ENCODE measurements at regions not wholly inside any gene's neighbourhood (a gene's known extent, or its start where the extent isn't known, plus 50 kb on each side); places are given as distances from the start of the nearest gene placed in this dataset.

DNA sequence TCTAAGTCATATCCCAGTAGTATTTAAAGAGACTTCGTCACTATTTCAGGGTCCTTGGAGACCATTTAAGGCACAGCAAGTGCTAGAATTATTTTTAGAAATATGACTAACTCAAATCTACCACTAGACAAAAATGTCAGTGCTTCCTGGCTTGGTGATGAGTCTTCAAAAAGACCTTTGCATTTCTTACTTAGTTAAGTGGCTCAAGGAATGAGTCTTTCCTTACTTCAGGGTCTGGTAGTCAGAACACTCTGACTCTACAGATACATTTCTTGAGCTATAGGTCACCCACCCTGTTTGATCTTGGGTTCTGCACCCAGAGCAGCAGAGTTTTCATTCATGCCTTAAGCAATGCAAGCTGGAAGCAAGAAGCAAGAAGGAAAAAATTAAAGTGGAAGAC lies 191.0 kb upstream of the HTR2A start:
- Histone ChIP-seq H3K9ac (ENCODE audit: insufficient read length, low read depth) (no peak overlapping the region), H3K36me3 (ENCODE audit: insufficient read depth, insufficient read length, low read length) (no peaks in the 10 kb centered on the region), H3K4me1 (ENCODE audit: insufficient read depth, insufficient read length) (no peaks in the 10 kb centered on the region), H3K9me3 (ENCODE audit: insufficient read depth, low read length) (no peaks in the 10 kb centered on the region; the same call in 1 of the 2 replicates), H3K4me3 (ENCODE audit: insufficient read length, low read depth) (no peak overlapping the region), H3K27me3 (ENCODE audit: insufficient read depth, insufficient read length) (no peaks in the 10 kb centered on the region)
- no peak for DNase-seq (ENCODE audit: low read depth, low spot score)
- TF ChIP-seq SUZ12 (IDR thresholded peaks at IDR 0.05; ENCODE audit: extremely low read depth, insufficient read depth, insufficient read length) (no peak), YY1 (IDR thresholded peaks at IDR 0.05; ENCODE audit: insufficient read depth, insufficient read length) (no peak), ZNF274 (IDR thresholded peaks at IDR 0.05; ENCODE audit: low read depth, low read length) (no peak)

DNA sequence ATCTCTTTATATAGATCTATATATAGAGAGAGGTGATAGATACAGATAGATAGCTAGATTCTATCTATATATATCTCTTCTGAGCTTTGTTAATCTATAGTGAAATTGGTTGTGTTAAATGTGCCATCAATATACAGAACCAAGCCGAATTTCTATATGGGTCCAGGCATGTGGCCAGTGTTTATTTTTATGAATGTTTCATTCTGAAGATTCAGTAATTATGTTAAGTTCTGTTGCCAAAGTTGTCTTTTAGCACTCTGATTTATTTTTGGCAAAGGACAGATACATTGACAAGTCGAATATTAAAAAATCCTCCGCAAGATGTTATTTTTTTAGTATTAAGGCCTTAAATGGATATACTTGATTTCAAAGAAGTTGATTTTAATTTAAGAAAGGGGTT lies 190.4 kb upstream of the HTR2A start:
- TF ChIP-seq YY1 (IDR thresholded peaks at IDR 0.05; ENCODE audit: insufficient read depth, insufficient read length): no peak
- no peak for TF ChIP-seq SUZ12 (IDR thresholded peaks at IDR 0.05; ENCODE audit: extremely low read depth, insufficient read depth, insufficient read length)
- no peak for TF ChIP-seq ZNF274 (IDR thresholded peaks at IDR 0.05; ENCODE audit: low read depth, low read length)

DNA sequence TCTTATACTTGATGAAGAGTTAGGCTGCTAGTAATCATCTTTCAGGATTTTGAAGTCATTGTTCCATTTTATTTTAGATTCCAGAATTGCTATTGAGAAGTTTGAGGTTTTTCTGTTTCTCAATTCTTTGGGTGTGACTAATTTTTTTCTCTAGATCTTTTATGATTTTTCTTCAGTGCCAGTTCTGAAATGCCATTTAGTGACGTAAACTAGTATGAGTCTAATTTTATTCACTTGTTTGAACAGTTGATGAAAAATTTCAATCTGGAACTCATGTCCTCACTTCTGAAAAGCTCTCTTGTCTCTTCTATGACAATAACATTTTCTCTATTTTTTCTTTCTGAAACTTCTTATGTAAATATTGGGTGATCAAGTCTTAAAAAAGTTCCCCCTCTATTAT lies 188.5 kb upstream of the HTR2A start:
- Histone ChIP-seq H3K9me3 (ENCODE audit: insufficient read depth, low read length) (no peaks in the 10 kb centered on the region; the same call in 1 of the 2 replicates), H3K36me3 (ENCODE audit: insufficient read depth, insufficient read length, low read length) (no peaks in the 10 kb centered on the region), H3K4me3 (ENCODE audit: insufficient read length, low read depth) (no peak overlapping the region), H3K9ac (ENCODE audit: insufficient read length, low read depth) (no peak overlapping the region), H3K4me1 (ENCODE audit: insufficient read depth, insufficient read length) (no peaks in the 10 kb centered on the region), H3K27me3 (ENCODE audit: insufficient read depth, insufficient read length) (no peaks in the 10 kb centered on the region)
- DNase-seq (ENCODE audit: low read depth, low spot score): no peak
- TF ChIP-seq ZNF274 (IDR thresholded peaks at IDR 0.05; ENCODE audit: low read depth, low read length): no peak
- no peak for TF ChIP-seq SUZ12 (IDR thresholded peaks at IDR 0.05; ENCODE audit: extremely low read depth, insufficient read depth, insufficient read length)
- no peak for TF ChIP-seq YY1 (IDR thresholded peaks at IDR 0.05; ENCODE audit: insufficient read depth, insufficient read length)

More for the DNA sequence above, 190.4 kb upstream of the HTR2A start:
- no peaks in the 10 kb centered on the region; the same call in 1 of the 2 replicates for H3K9me3 ChIP-seq (ENCODE audit: insufficient read depth, low read length)
- no peaks in the 10 kb centered on the region for H3K27me3 ChIP-seq (ENCODE audit: insufficient read depth, insufficient read length)
- no peaks in the 10 kb centered on the region for H3K4me1 ChIP-seq (ENCODE audit: insufficient read depth, insufficient read length)
- no peak for DNase-seq (ENCODE audit: low read depth, low spot score)
- no peak overlapping the region for H3K4me3 ChIP-seq (ENCODE audit: insufficient read length, low read depth)
- no peaks in the 10 kb centered on the region for H3K36me3 ChIP-seq (ENCODE audit: insufficient read depth, insufficient read length, low read length)
- no peak overlapping the region for H3K9ac ChIP-seq (ENCODE audit: insufficient read length, low read depth)

DNA sequence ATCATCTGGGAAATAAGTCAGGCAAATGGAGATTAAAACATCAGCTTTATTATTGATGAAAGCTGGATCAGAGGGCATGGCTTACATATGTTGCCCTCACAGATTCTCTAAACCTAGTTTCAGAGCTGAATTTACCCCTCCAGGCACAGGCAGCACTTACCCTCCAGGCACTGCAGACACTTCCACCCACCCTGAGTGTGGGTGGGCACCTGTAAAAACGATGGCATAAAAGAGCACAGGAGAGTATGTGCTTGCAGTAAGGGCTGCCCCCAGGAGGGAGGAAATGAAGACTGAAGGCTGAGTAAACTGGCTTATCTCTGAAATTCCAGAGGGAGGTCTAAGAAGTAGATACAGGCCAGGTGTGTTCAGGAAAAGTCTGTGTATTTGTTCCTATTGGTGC lies 185.0 kb upstream of the HTR2A start:
- no peaks in the 10 kb centered on the region for H3K36me3 ChIP-seq (ENCODE audit: insufficient read depth, insufficient read length, low read length)
- TF ChIP-seq YY1 (IDR thresholded peaks at IDR 0.05; ENCODE audit: insufficient read depth, insufficient read length) (no peak), SUZ12 (IDR thresholded peaks at IDR 0.05; ENCODE audit: extremely low read depth, insufficient read depth, insufficient read length) (no peak), ZNF274 (IDR thresholded peaks at IDR 0.05; ENCODE audit: low read depth, low read length) (no peak)
- H3K4me1 ChIP-seq (ENCODE audit: insufficient read depth, insufficient read length): no peaks in the 10 kb centered on the region
- no peaks in the 10 kb centered on the region for H3K27me3 ChIP-seq (ENCODE audit: insufficient read depth, insufficient read length)
- H3K9ac ChIP-seq (ENCODE audit: insufficient read length, low read depth): no peak overlapping the region
- DNase-seq (ENCODE audit: low read depth, low spot score): no peak
- no peak overlapping the region for H3K4me3 ChIP-seq (ENCODE audit: insufficient read length, low read depth)
- no peaks in the 10 kb centered on the region for H3K9me3 ChIP-seq (ENCODE audit: insufficient read depth, low read length)

DNA sequence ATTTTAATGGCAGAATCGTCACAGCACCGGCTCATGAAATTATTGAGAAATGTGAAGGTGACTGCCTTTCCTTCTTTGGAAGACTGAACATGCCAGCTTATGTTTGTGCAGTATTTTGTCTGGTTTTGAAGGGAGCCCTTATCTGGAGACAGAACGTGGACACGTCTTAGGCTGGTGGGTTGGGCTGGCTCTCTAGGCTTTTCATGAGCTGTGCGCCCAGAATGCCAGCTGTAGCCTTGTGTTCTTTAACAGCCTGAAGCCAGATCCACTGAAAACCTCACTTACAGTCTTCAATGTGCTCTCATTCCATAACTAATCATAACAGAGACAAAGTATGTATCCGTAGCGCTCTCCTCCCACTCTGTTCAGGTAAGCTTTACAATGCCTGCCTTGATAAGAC lies 184.4 kb upstream of the HTR2A start:
- DNase-seq (ENCODE audit: low read depth, low spot score): no peak
- Histone ChIP-seq H3K9me3 (ENCODE audit: insufficient read depth, low read length) (no peaks in the 10 kb centered on the region), H3K4me3 (ENCODE audit: insufficient read length, low read depth) (no peak overlapping the region), H3K36me3 (ENCODE audit: insufficient read depth, insufficient read length, low read length) (no peaks in the 10 kb centered on the region), H3K9ac (ENCODE audit: insufficient read length, low read depth) (no peak overlapping the region), H3K27me3 (ENCODE audit: insufficient read depth, insufficient read length) (no peaks in the 10 kb centered on the region), H3K4me1 (ENCODE audit: insufficient read depth, insufficient read length) (no peaks in the 10 kb centered on the region)
- no peak for TF ChIP-seq SUZ12 (IDR thresholded peaks at IDR 0.05; ENCODE audit: extremely low read depth, insufficient read depth, insufficient read length)
- TF ChIP-seq YY1 (IDR thresholded peaks at IDR 0.05; ENCODE audit: insufficient read depth, insufficient read length): no peak
- no peak for TF ChIP-seq ZNF274 (IDR thresholded peaks at IDR 0.05; ENCODE audit: low read depth, low read length)

DNA sequence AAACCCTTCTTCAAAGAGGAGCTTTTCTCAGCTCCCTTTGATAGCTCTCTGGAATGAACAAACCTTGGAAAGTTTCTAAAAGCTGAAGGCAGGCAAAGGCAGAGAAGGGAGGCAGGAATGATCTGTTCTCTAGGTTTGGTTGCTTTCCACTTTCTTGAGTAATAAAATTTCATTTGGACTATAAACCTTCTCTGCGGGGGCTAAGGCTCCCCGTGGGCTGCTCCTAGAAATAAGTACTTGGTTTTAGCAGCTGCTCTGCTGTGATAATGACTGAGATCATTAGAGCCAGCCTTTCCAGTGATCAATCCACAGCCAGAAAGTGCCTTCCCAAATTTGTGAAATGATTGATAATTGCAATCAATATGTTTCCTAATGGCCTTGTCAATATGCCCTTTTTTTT lies 183.8 kb upstream of the HTR2A start:
- no peak overlapping the region for H3K9ac ChIP-seq (ENCODE audit: insufficient read length, low read depth)
- no peaks in the 10 kb centered on the region for H3K36me3 ChIP-seq (ENCODE audit: insufficient read depth, insufficient read length, low read length)
- H3K9me3 ChIP-seq (ENCODE audit: insufficient read depth, low read length): no peaks in the 10 kb centered on the region
- H3K27me3 ChIP-seq (ENCODE audit: insufficient read depth, insufficient read length): no peaks in the 10 kb centered on the region
- no peak overlapping the region for H3K4me3 ChIP-seq (ENCODE audit: insufficient read length, low read depth)
- no peaks in the 10 kb centered on the region for H3K4me1 ChIP-seq (ENCODE audit: insufficient read depth, insufficient read length)
- DNase-seq (ENCODE audit: low read depth, low spot score): no peak
- TF ChIP-seq YY1 (IDR thresholded peaks at IDR 0.05; ENCODE audit: insufficient read depth, insufficient read length): no peak
- TF ChIP-seq SUZ12 (IDR thresholded peaks at IDR 0.05; ENCODE audit: extremely low read depth, insufficient read depth, insufficient read length): no peak
- TF ChIP-seq ZNF274 (IDR thresholded peaks at IDR 0.05; ENCODE audit: low read depth, low read length): no peak

DNA sequence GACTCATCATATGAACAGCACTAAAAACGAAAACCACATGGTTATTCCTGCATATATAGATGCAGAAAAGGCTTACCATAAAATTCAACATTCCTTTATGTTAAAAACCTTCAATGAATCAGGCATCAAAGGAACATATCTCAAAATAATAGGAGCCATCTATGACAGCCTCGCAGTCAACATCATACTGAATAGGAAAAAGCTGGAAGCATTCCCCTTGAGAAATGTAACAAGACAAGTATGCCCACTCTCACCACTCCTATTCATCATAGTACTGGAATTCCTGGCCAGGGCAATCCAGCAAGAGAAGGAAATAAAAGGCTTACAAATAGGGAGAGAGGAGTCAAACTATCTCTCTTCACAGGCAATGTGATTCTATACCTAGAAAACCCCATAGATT lies 179.6 kb upstream of the HTR2A start:
- no peak for TF ChIP-seq SUZ12 (IDR thresholded peaks at IDR 0.05; ENCODE audit: extremely low read depth, insufficient read depth, insufficient read length)
- TF ChIP-seq ZNF274 (IDR thresholded peaks at IDR 0.05; ENCODE audit: low read depth, low read length): no peak
- TF ChIP-seq YY1 (IDR thresholded peaks at IDR 0.05; ENCODE audit: insufficient read depth, insufficient read length): no peak
- H3K9ac ChIP-seq (ENCODE audit: insufficient read length, low read depth): no peak overlapping the region
- no peak overlapping the region for H3K4me3 ChIP-seq (ENCODE audit: insufficient read length, low read depth)
- H3K36me3 ChIP-seq (ENCODE audit: insufficient read depth, insufficient read length, low read length): no peaks in the 10 kb centered on the region
- DNase-seq (ENCODE audit: low read depth, low spot score): no peak
- H3K4me1 ChIP-seq (ENCODE audit: insufficient read depth, insufficient read length): no peaks in the 10 kb centered on the region
- H3K27me3 ChIP-seq (ENCODE audit: insufficient read depth, insufficient read length): no peaks in the 10 kb centered on the region
- peaks cover 10% of the 10 kb centered on the region; the same call in 1 of the 2 replicates for H3K9me3 ChIP-seq (ENCODE audit: insufficient read depth, low read length)
